22Rv1 (cell line): ENCODE measurements at regions not wholly inside any gene's neighbourhood (a gene's known extent, or its start where the extent isn't known, plus 50 kb on each side); places are given as distances from the start of the nearest gene placed in this dataset.

ENCODE experiments used
- H3K27ac ChIP-seq: fragments of 450-650 bp; 2 replicates; pipeline ENCODE4 v1.5.1; 2017
- ZFX ChIP-seq: fragments of 450-650 bp; IDR thresholded peaks from 2 replicates; pipeline ENCODE4 v1.6.1; 2017; ENCODE audit warnings: antibody characterized with exemption, borderline replicate concordance
- TF ChIP-seq, protein P1 (sequence below): fragments of 450-650 bp; IDR thresholded peaks from 2 replicates; pipeline ENCODE4 v1.5.1; 2017; ENCODE audit warnings: mild to moderate bottlenecking

DNA sequence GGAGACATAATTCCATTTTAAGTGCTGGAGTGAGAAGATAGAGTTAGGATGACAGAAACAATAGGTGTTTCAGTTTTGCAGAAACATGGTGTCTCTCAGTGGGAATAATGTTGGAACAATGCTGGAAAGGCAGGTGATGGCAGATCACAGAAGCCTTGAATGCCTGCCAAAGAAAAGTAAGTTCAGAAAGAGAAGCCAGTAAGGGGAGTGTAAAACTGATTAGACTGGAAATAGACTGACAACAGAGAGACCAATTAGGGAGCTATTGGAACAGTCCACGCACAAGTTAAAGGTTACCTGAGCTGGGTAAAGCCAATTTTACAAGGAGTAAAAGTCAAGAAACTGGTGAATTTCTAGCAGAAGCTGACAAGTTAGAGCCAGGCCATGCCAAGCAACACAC is 142.9 kb downstream of the TFAP2A start:
- TF ChIP-seq ZFX = no peak
- TF ChIP-seq, protein P1, sequence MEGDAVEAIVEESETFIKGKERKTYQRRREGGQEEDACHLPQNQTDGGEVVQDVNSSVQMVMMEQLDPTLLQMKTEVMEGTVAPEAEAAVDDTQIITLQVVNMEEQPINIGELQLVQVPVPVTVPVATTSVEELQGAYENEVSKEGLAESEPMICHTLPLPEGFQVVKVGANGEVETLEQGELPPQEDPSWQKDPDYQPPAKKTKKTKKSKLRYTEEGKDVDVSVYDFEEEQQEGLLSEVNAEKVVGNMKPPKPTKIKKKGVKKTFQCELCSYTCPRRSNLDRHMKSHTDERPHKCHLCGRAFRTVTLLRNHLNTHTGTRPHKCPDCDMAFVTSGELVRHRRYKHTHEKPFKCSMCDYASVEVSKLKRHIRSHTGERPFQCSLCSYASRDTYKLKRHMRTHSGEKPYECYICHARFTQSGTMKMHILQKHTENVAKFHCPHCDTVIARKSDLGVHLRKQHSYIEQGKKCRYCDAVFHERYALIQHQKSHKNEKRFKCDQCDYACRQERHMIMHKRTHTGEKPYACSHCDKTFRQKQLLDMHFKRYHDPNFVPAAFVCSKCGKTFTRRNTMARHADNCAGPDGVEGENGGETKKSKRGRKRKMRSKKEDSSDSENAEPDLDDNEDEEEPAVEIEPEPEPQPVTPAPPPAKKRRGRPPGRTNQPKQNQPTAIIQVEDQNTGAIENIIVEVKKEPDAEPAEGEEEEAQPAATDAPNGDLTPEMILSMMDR = no peak

DNA sequence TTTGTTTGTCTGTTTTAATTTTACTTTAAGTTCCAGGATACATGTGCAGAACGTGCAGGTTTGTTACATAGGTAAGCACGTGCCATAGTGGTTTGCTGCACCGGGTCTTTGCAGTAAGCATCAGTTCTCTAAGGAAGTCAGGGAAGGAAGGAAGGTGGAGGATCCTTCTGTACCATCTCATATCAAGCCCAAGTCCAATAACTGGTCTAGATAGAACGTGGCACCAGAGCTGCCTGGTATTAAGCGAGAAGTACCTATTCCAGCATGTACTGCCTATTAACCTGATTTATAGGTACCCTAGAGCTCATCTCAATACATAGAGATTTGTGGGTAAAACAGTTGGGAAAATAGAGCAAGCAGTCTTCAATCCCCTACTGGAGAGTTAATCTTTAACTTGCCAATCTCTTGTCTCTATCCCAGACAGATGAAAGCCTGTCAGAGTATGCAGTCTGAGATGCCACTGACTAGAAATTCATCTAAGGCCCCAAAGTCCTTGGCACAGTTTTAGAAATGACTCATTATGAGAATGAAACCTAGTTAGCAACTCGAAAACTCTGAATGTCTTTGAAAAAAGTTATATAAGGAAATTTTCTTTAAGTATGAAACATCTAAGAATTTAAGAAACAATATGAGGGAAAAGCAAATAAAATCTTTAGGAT is 144.9 kb downstream of the TFAP2A start:
- no peak for TF ChIP-seq ZFX
- TF ChIP-seq, protein P1 = no peak
- no peak overlapping the region for H3K27ac ChIP-seq

More for the DNA sequence above, 142.9 kb downstream of the TFAP2A start:
- no peak overlapping the region for H3K27ac ChIP-seq

DNA sequence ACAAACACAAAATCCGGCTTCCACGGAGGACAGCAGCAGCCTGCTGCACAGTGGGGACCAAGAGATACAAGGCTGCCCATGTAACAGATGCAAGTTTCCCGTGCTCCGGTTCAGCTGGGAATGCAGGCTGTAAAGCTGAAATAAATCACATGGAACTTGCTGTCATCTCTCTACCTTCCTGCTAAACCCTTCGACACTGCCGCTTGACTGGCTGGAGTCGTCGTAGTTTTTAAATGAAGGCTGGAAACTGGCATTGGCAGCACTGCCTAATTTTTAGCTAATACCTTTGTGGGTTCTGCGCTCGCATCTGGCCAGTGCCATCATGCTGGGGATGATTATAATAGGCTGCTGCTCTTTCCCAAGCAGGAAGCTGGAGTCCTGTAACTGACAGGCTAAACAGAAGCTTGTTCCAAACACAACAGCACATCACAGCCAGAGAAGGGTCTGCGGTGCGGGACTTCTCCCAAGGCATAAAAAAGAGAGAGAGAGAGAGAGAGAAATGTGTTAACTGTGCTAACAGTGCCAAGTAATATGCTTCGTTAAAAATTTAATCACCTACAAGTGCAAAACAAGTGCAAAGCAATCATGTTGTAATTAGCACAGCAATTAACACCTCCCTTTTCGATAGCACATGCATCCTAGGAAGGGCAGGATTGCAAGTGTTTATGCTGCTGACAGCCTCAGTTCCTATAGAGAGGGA is 146.1 kb downstream of the TFAP2A start:
- no peak overlapping the region for H3K27ac ChIP-seq
- TF ChIP-seq ZFX = no peak
- TF ChIP-seq, protein P1 = no peak

- TF ChIP-seq, protein P1 = no peak
- no peak for TF ChIP-seq ZFX
- H3K27ac ChIP-seq = no peak overlapping the region
These were observed 146.8 kb downstream of the TFAP2A start for GRCh38 chr6:10268111-10268510.

GRCh38 chr6:10266462-10266861 is 148.4 kb downstream of the TFAP2A start:
- TF ChIP-seq, protein P1 = no peak
- TF ChIP-seq ZFX = no peak

GRCh38 chr6:10266061-10266460 is 148.8 kb downstream of the TFAP2A start:
- no peak for TF ChIP-seq ZFX
- TF ChIP-seq, protein P1 = no peak
- H3K27ac ChIP-seq = no peak overlapping the region

More at GRCh38 chr6:10266462-10266861, 148.4 kb downstream of the TFAP2A start:
- no peak overlapping the region for H3K27ac ChIP-seq

- TF ChIP-seq, protein P1 = no peak
- TF ChIP-seq ZFX = no peak
- no peak overlapping the region for H3K27ac ChIP-seq
These were observed 152.4 kb downstream of the TFAP2A start for GRCh38 chr6:10262505-10262904.
